OCI-LY1 (cell line): ENCODE measurements at regions not wholly inside any gene's neighbourhood (a gene's known extent, or its start where the extent isn't known, plus 50 kb on each side); places are given as distances from the start of the nearest gene placed in this dataset.

Experiments
- H2AFZ ChIP-seq: fragments of 200-600 bp; sonication (generic), shearing (Covaris generic); 2 replicates; pipeline ENCODE4 v1.6.0; 2014; ENCODE audit warnings: antibody characterized with exemption, mild to moderate bottlenecking, low read length
- H3F3A ChIP-seq: fragments of 200-600 bp; sonication (generic), shearing (Covaris generic); 2 replicates; pipeline ENCODE4 v1.6.0; 2014; ENCODE audit warnings: mild to moderate bottlenecking, antibody characterized with exemption, low read length, moderate library complexity; ENCODE audit not compliant: insufficient read depth
- H3K27ac ChIP-seq: fragments of 200-600 bp; sonication (generic); 2 replicates; pipeline ENCODE4 v1.5.1; 2014; ENCODE audit warnings: low read length, mixed run types, mild to moderate bottlenecking, low read depth; ENCODE audit not compliant: poor library complexity, severe bottlenecking
- H3K27me3 ChIP-seq: fragments of 200-600 bp; sonication (generic); 2 replicates; pipeline ENCODE4 v1.6.0; 2014; ENCODE audit warnings: antibody characterized with exemption, mild to moderate bottlenecking, low read length, moderate library complexity; ENCODE audit not compliant: insufficient read depth
- H3K36me3 ChIP-seq: fragments of 200-600 bp; sonication (generic); 2 replicates; pipeline ENCODE4 v1.6.1; 2014; ENCODE audit warnings: mild to moderate bottlenecking, antibody characterized with exemption, low read length, moderate library complexity, mixed read lengths; ENCODE audit not compliant: insufficient read depth
- H3K4me1 ChIP-seq: fragments of 200-600 bp; sonication (generic); 2 replicates; pipeline ENCODE4 v1.5.1; 2014; ENCODE audit warnings: mild to moderate bottlenecking, low read length, moderate library complexity; ENCODE audit not compliant: insufficient read depth, severe bottlenecking
- H3K4me2 ChIP-seq: fragments of 200-600 bp; sonication (generic), shearing (Covaris generic); 2 replicates; pipeline ENCODE4 v1.6.1; 2014; ENCODE audit warnings: low read length
- H3K4me3 ChIP-seq: fragments of 200-600 bp; sonication (generic); 2 replicates; pipeline ENCODE4 v1.5.1; 2014; ENCODE audit warnings: low read length, low read depth, mild to moderate bottlenecking, mixed read lengths; ENCODE audit not compliant: poor library complexity, severe bottlenecking
- H3K79me2 ChIP-seq: fragments of 200-600 bp; shearing (Covaris generic); 2 replicates; pipeline ENCODE4 v1.6.1; 2016; ENCODE audit warnings: mixed run types, low read length, mixed read lengths; ENCODE audit not compliant: insufficient read depth
- H3K9ac ChIP-seq: fragments of 200-600 bp; sonication (generic), shearing (Covaris generic); 2 replicates; pipeline ENCODE4 v1.6.1; 2014; ENCODE audit warnings: mild to moderate bottlenecking, low read length, mixed read lengths
- H3K9me2 ChIP-seq: fragments of 200-600 bp; sonication (generic), shearing (Covaris generic); 2 replicates; pipeline ENCODE4 v1.6.1; 2014; ENCODE audit warnings: low read depth, mild to moderate bottlenecking, low read length, mixed read lengths
- H3K9me3 ChIP-seq: fragments of 200-600 bp; shearing (Covaris generic); 2 replicates; pipeline ENCODE4 v1.6.1; 2014; ENCODE audit warnings: low read length, mixed read lengths
- H4K20me1 ChIP-seq: fragments of 200-600 bp; sonication (generic), shearing (Covaris generic); 2 replicates; pipeline ENCODE4 v1.6.0; 2016; ENCODE audit warnings: mild to moderate bottlenecking, low read length; ENCODE audit not compliant: insufficient read depth
- CTCF ChIP-seq: fragments of 200-600 bp; sonication (generic), shearing (Covaris generic); IDR thresholded peaks from 2 replicates; pipeline ENCODE4 v1.5.1; 2017; ENCODE audit warnings: mild to moderate bottlenecking, antibody characterized with exemption, low read length, moderate library complexity, mixed read lengths
- EZH2 ChIP-seq: fragments of 200-600 bp; sonication (generic), shearing (Covaris generic); IDR thresholded peaks from 2 replicates; pipeline ENCODE4 v1.8.0; 2017; ENCODE audit warnings: borderline replicate concordance, mixed run types, mild to moderate bottlenecking, antibody characterized with exemption, low read length, moderate library complexity, mixed read lengths

DNA sequence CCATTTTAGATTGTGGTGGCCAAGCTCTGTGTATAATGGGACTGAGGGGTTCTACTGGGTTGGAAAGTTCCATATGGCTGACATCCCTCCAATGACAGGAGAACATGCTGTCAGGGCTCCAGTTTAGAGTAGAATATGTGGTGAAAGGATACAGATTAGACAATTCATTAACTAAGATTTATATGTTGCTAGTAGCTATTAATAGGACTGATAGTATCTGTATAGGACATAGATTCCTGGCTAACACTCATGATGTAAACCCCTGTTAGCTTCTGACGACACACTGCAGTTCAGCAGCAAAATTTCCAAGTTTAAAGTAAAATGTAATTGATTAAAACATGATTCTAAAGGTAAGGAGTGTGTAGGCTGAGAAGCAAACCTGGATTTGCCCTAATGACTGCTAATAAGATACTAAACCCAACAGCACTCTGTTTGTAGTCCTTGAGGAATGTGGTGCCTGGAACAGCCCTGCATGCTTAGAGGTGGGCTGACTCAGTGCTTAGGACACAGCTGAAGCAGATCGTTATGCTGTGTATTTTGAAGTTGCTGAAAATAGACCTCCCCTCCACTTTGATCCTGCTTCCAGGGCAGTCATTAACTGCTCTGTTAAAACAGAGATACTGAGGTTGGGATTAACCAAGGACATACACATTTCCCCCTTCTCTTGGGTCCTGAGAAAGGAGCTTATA, 1129.6 kb downstream of the SORCS3 start:
- TF ChIP-seq EZH2 (no peak), CTCF (no peak)
- no peaks in the 10 kb centered on the region for H3K9me2 ChIP-seq
- no peak overlapping the region for H3K9ac ChIP-seq
- no peak overlapping the region for H2AFZ ChIP-seq
- no peaks in the 10 kb centered on the region for H3K4me1 ChIP-seq
- no peaks in the 10 kb centered on the region for H4K20me1 ChIP-seq
- H3K27me3 ChIP-seq: no peaks in the 10 kb centered on the region
- no peaks in the 10 kb centered on the region for H3K79me2 ChIP-seq
- no peak overlapping the region for H3K4me3 ChIP-seq
- H3F3A ChIP-seq: no peaks in the 10 kb centered on the region
- no peaks in the 10 kb centered on the region for H3K36me3 ChIP-seq
- no peak overlapping the region for H3K4me2 ChIP-seq
- H3K27ac ChIP-seq: no peak overlapping the region
- no peaks in the 10 kb centered on the region for H3K9me3 ChIP-seq

- no peaks in the 10 kb centered on the region for H3K36me3 ChIP-seq
- no peak overlapping the region for H3K4me3 ChIP-seq
- H3K9ac ChIP-seq: no peak overlapping the region
- H3F3A ChIP-seq: no peaks in the 10 kb centered on the region
- H3K4me1 ChIP-seq: no peaks in the 10 kb centered on the region
- H2AFZ ChIP-seq: no peak overlapping the region
- H3K9me3 ChIP-seq: no peaks in the 10 kb centered on the region
- H3K9me2 ChIP-seq: no peaks in the 10 kb centered on the region
- H4K20me1 ChIP-seq: no peaks in the 10 kb centered on the region
- TF ChIP-seq CTCF (no peak), EZH2 (no peak)
- no peak overlapping the region for H3K27ac ChIP-seq
- no peaks in the 10 kb centered on the region for H3K79me2 ChIP-seq
- no peaks in the 10 kb centered on the region for H3K27me3 ChIP-seq
- H3K4me2 ChIP-seq: no peak overlapping the region
Observed at GRCh38 chr10:105769248-105770184, 1128.4 kb downstream of the SORCS3 start.

DNA sequence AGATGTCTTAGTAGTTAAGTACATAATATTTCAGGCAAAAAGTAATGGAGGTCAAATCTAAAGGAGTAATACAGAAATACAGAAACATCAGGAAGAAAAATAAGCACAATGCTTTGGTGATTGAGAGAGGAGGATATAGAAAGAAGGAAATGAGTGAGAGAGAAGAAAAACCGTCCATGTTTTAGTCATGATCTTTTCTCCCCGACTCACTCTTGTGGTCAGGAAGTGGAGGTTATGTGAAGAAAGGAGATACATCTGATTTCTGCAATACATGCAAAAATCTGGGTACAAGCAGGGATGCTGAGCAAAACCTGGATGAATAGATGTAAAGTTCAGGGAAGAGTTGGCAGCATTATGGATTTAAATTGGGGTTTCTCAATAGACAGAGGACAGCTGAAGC, 1122.5 kb downstream of the SORCS3 start:
- no peaks in the 10 kb centered on the region for H3K4me1 ChIP-seq
- no peak overlapping the region for H3K4me2 ChIP-seq
- no peaks in the 10 kb centered on the region for H3K9me3 ChIP-seq
- no peaks in the 10 kb centered on the region for H3K36me3 ChIP-seq
- no peaks in the 10 kb centered on the region for H3K27me3 ChIP-seq
- TF ChIP-seq CTCF: no peak
- no peak for TF ChIP-seq EZH2
- H3K27ac ChIP-seq: no peak overlapping the region
- no peaks in the 10 kb centered on the region for H4K20me1 ChIP-seq
- H3F3A ChIP-seq: no peaks in the 10 kb centered on the region
- H3K9ac ChIP-seq: no peak overlapping the region
- no peak overlapping the region for H2AFZ ChIP-seq
- no peaks in the 10 kb centered on the region for H3K9me2 ChIP-seq
- H3K79me2 ChIP-seq: no peaks in the 10 kb centered on the region
- H3K4me3 ChIP-seq: no peak overlapping the region
